ENCODE measurements at regions not wholly inside any gene's neighbourhood (a gene's known extent, or its start where the extent isn't known, plus 50 kb on each side); places are given as distances from the start of the nearest gene placed in this dataset.

DNA sequence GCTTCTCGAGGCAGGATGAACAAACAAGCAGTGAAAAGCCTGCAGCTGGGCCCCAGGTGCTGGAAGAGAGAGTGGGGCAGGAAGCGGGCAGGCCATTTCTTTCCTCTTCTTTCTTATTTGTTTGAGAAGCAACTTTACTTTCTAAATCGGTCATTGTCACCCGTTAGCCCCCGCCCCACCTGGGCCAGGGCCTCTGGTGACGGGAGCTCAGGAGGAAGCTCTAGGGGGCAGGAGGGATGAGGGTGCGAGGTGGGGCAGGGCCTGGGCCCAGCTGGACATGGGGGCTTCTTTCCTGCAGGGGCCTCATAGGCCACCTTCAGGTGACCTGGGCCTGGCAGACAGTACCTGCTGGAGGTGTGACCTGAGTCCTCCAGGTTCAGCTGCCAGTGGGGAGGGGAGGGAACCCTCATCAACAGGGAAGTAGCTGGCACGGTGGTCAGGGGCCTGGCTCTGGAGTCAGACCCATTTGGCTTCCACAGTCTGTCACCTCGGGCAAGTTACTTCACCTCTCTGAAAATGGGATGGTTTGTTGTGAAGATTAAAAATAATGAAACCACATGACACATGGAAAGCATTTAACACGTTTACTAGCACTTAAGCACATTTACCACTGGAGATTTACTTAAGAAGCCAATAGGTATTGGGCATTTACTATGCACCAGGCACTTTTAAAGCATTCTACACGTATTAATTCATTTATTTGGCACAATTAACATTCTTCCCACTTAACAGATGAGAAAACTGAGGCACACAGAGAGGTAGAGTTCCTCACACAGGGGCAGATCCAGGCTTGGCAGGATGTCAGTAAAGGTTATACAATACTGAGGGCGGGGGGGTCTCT is 54.1 kb upstream of the ID3 start:
- H3K14ac ChIP-seq (replicated peaks; ENCODE audit: low read depth, low read length), result no peak overlapping the region
- no peak overlapping the region for H2AFZ ChIP-seq (replicated peaks; ENCODE audit: low read length, poor library complexity)
- no peaks in the 10 kb centered on the region for H3K79me1 ChIP-seq (ENCODE audit: low read depth in 1 of 2, low read length in 2 of 2)
- no peak overlapping the region for H2BK15ac ChIP-seq (ENCODE audit: low read depth, low read length)
- peak overlapping the region; percentile 48 for H2AK9ac ChIP-seq (replicated peaks; ENCODE audit: low read depth, low read length, poor library complexity)
- H3K9me3 ChIP-seq (ENCODE audit: control insufficient read depth, insufficient read depth, low read length), result no peaks in the 10 kb centered on the region
- peaks cover 11% of the 10 kb centered on the region; the same call in 1 of the 2 replicates for H3K27me3 ChIP-seq (ENCODE audit: control insufficient read depth, insufficient read depth, low read length)
- H3K18ac ChIP-seq (ENCODE audit: low read depth, low read length), result no peak overlapping the region
- no peak overlapping the region for H2AK5ac ChIP-seq (ENCODE audit: low read depth, low read length)
- DNase-seq, result no peak
- BruUV-seq (replicated peaks), result no TSS peak
- intact Hi-C loops (cut with micrococcal nuclease) (no loop called here), dilution Hi-C loops (cut with HindIII; ENCODE audit: low sequenced_read_pairs, unreplicated experiment) (no loop called here), in situ Hi-C loops (cut with MboI; ENCODE audit: low sequenced_read_pairs) (no loop called here)
- no peak overlapping the region for H4K91ac ChIP-seq (ENCODE audit: insufficient read depth, low read depth, low read length)
- H4K5ac ChIP-seq (ENCODE audit: low read depth, low read length), result no peak overlapping the region
- H3K4me1 ChIP-seq (ENCODE audit: control insufficient read depth, insufficient read depth, low read length), result no peaks in the 10 kb centered on the region
- H2BK20ac ChIP-seq (ENCODE audit: low read depth, low read length), result no peak overlapping the region
- H3K36me3 ChIP-seq (ENCODE audit: control insufficient read depth, insufficient read depth, low read length), result no peaks in the 10 kb centered on the region
- no peak for ATAC-seq (ENCODE audit: low read depth)
- TF ChIP-seq MAFK (IDR thresholded peaks at IDR 0.05; ENCODE audit: low read depth, low read length) (no peak), CEBPB (IDR thresholded peaks at IDR 0.05; ENCODE audit: low read depth, low read length) (no peak), MAZ (IDR thresholded peaks at IDR 0.05; ENCODE audit: borderline replicate concordance, low read depth, low read length) (no peak), NFE2L2 (IDR thresholded peaks at IDR 0.05; ENCODE audit: low read depth, low read length) (no peak), RFX5 (IDR thresholded peaks at IDR 0.05; ENCODE audit: low read depth, low read length) (no peak), RAD21 (IDR thresholded peaks at IDR 0.05; ENCODE audit: low read length) (no peak), RCOR1 (IDR thresholded peaks at IDR 0.05; ENCODE audit: insufficient replicate concordance, low read length) (no peak), BHLHE40 (IDR thresholded peaks at IDR 0.05; ENCODE audit: low read depth, low read length) (no peak), FOS (IDR thresholded peaks at IDR 0.05; ENCODE audit: low read depth, low read length) (no peak), CHD1 (IDR thresholded peaks at IDR 0.05; ENCODE audit: low read depth, low read length) (no peak), SMC3 (IDR thresholded peaks at IDR 0.05; ENCODE audit: low read depth, low read length) (no peak), MXI1 (IDR thresholded peaks at IDR 0.05; ENCODE audit: borderline replicate concordance, low read depth, low read length) (no peak), POLR2A (IDR thresholded peaks at IDR 0.05; ENCODE audit: low read depth, low read length) (no peak)
- TF ChIP-seq, protein P1, sequence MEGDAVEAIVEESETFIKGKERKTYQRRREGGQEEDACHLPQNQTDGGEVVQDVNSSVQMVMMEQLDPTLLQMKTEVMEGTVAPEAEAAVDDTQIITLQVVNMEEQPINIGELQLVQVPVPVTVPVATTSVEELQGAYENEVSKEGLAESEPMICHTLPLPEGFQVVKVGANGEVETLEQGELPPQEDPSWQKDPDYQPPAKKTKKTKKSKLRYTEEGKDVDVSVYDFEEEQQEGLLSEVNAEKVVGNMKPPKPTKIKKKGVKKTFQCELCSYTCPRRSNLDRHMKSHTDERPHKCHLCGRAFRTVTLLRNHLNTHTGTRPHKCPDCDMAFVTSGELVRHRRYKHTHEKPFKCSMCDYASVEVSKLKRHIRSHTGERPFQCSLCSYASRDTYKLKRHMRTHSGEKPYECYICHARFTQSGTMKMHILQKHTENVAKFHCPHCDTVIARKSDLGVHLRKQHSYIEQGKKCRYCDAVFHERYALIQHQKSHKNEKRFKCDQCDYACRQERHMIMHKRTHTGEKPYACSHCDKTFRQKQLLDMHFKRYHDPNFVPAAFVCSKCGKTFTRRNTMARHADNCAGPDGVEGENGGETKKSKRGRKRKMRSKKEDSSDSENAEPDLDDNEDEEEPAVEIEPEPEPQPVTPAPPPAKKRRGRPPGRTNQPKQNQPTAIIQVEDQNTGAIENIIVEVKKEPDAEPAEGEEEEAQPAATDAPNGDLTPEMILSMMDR (conservative IDR thresholded peaks at IDR 0.05; ENCODE audit: low read depth, low read length), result no peak
- TF ChIP-seq, protein P2, sequence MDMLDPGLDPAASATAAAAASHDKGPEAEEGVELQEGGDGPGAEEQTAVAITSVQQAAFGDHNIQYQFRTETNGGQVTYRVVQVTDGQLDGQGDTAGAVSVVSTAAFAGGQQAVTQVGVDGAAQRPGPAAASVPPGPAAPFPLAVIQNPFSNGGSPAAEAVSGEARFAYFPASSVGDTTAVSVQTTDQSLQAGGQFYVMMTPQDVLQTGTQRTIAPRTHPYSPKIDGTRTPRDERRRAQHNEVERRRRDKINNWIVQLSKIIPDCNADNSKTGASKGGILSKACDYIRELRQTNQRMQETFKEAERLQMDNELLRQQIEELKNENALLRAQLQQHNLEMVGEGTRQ (IDR thresholded peaks at IDR 0.05; ENCODE audit: low read depth, low read length), result no peak
- TF ChIP-seq, protein P3, sequence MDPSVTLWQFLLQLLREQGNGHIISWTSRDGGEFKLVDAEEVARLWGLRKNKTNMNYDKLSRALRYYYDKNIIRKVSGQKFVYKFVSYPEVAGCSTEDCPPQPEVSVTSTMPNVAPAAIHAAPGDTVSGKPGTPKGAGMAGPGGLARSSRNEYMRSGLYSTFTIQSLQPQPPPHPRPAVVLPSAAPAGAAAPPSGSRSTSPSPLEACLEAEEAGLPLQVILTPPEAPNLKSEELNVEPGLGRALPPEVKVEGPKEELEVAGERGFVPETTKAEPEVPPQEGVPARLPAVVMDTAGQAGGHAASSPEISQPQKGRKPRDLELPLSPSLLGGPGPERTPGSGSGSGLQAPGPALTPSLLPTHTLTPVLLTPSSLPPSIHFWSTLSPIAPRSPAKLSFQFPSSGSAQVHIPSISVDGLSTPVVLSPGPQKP (IDR thresholded peaks at IDR 0.05; ENCODE audit: borderline replicate concordance, low read depth, low read length), result no peak
- no peak overlapping the region for H3K56ac ChIP-seq (ENCODE audit: extremely low read depth, insufficient read depth, low read length)
- no peak overlapping the region for H3K27ac ChIP-seq (ENCODE audit: insufficient read depth, low read length)
- no peaks in the 10 kb centered on the region for H3K9me1 ChIP-seq (ENCODE audit: insufficient read depth, low read length)
- no peak overlapping the region for H3K4ac ChIP-seq (ENCODE audit: low read depth, low read length)
- CTCF ChIA-PET, result no interaction called here
- H4K20me1 ChIP-seq (ENCODE audit: insufficient read depth, low read length), result no peaks in the 10 kb centered on the region
- H4K8ac ChIP-seq (ENCODE audit: low read depth in 2 of 2, low read length in 2 of 2), result no peak overlapping the region
- H3K23ac ChIP-seq (ENCODE audit: low read depth, low read length), result no peak overlapping the region
- H2BK120ac ChIP-seq (ENCODE audit: low read depth, low read length), result no peak overlapping the region
- H2BK5ac ChIP-seq (ENCODE audit: low read depth, low read length, poor library complexity, severe bottlenecking), result no peak overlapping the region
- no peak overlapping the region for H3K4me2 ChIP-seq (ENCODE audit: low read depth, low read length)
- H3K9ac ChIP-seq (ENCODE audit: low read depth, low read length), result no peak overlapping the region
- no peak overlapping the region for H3K4me3 ChIP-seq (ENCODE audit: insufficient read depth, low read depth, low read length)
- POLR2A ChIA-PET (ENCODE audit: unreplicated experiment), result interaction anchor here (0.5 kb wide), 1 partner anchor 165 kb away, joined by 3 read pairs; the partner anchor contains the start of gene PITHD1
- WGBS, 2 experiments (ENCODE audit: extremely low coverage in 2 of 2, insufficient read length in 1 of 2), result no CpG with 5 or more reads among the region's 12 CpGs
